ENCODE measurements at regions not wholly inside any gene's neighbourhood (a gene's known extent, or its start where the extent isn't known, plus 50 kb on each side); places are given as distances from the start of the nearest gene placed in this dataset.
A peak's percentile ranks its signal among the peaks of the same experiment; 100 is the strongest.
"Not testable (repeated sequence)": the region's sequence is repeated elsewhere in the genome, so short reads cannot be mapped to it uniquely, and the experiment has no call there.

DNA sequence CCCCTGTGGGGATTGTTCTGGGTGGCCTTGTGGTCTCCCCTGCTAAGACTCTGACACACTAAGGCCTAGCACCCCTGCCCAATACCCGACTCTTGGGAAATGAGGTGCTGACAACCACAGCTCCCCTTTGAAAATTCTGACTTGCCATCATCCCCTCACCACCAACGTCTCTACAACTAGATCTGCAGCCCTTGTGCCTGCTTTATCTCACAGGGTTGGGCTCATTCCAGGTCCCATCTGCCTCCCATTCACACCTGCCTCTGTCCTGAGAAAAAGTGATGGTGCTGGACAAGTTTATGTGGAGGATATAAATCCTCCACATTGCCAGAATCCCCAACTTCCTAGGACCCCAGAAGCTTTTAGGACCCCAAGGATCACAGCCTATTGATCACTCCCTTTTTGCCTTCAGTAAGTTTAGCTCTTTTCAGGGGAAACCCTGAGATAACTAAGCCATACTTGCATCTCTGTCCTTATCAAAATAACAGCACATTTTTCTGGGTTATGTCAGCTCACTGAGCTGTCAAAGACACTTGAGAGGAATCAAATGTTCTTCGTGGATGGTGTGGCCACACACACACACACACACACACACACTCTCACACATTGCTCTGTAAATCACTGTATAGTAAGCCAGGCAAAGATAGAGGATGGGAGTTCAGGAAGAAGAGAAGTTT lies 136.8 kb upstream of the CES5A start:
- DNase-seq, result no peak

DNA sequence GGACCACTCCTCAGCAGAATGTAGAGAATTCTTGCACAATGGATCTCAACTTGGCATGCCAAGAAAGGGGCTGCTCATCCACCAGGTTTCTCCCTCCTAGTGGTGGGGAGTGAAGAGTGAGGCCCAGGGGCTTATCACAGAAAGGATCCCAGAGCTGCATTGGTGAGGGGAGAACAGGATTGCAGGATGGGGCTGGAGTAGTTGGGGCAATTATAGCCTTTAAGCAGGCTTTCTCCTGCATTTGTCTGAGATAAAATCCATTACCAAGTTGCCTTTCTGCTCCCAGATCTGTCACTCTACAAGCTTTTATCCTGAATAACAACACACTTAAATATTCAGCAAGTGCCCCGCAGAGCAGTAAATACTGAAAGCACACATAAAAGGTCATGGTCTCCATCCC lies 130.8 kb upstream of the CES5A start:
- no peak for DNase-seq

DNA sequence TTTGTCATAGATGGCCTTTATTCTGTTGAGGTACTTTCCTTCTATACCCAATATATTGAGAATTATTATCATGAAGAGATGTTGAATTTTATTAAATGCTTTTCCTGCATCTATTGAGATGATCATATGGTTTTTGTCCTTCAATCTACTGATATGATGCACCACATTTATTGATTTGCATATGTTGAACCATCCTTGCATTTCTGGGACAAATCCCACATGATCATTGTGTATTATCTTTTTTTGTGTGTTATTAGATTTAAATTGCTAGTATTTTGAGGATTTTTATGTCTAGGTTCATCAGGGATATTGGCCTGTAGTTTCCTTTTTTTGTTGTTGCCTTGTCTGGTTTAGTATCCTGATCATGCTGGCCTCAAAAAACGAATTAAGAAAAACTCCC lies 124.5 kb upstream of the CES5A start:
- DNase-seq, result no peak

DNA sequence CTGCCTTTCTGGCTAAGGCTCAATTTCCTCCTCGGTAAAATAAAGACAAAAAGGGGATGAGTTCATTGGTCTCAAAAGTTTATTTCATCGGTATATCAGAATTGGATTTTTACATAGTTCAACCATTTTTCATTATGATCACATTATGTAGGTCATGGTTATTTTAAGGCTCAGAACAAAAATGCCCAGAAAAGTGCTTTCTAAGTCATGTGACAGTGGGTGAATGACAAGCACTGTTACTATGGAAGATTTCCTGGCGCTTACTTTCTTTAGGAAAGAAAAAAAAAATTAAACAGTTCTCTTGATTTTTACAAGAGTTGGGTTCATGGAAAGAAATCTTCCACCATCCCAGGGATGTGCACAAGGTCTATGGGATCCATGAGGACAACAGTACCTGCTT lies 117.9 kb upstream of the CES5A start:
- no peak for DNase-seq

DNA sequence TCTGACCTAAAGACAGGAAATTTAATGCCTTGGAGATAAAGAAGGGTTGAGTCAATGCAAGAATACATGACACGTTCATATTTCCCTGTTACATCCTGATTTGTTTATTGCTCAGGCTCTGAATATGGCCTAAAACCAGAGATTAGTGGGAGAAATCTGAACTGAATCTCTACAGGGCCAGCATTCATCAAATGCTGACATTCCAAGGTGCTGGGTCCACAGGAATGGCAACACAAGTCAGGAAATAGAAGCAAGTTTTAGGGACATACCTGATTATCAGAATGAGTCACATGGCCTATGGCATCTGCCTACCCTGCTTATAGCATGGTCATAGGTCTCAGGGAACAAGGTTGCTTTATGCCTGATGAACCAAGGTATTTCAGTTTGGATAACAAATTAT lies 117.4 kb upstream of the CES5A start:
- no peak for DNase-seq

DNA sequence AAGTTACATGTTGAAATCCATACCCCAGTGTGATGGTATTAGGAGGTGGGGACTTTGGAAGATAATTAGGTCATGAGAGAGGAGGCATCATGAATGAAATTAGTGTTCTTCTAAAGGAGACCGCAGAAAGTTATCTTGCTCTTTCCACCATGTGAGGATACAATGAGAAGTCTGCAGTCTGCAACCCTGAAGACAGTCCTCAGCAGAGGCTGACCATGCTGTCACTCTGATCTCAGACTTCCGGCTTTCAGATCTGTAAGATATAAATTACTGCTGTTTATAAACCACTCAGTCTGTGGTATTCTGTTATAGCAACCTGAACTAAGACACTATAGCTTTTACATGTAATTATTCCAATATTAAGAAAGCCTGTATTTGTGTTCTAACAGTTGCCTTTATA lies 116.7 kb upstream of the CES5A start:
- DNase-seq, result no peak

DNA sequence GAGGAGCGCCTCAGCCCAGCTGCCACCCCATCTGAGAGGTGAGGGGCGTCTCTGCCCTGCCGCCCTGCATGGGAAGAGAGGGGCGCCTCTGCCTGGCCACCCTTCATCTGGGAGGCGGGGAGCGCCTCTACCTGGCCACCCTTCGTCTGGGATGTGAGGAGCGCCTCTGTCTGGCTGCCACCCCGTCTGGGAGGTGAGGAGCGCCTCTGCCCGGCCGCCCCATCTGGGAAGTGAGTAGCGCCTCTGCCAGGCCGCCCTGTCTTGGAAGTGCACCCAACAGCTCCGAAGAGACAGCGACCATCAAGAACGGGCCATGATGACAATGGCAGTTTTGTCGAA lies 114.4 kb upstream of the CES5A start:
- no peak for DNase-seq

DNA sequence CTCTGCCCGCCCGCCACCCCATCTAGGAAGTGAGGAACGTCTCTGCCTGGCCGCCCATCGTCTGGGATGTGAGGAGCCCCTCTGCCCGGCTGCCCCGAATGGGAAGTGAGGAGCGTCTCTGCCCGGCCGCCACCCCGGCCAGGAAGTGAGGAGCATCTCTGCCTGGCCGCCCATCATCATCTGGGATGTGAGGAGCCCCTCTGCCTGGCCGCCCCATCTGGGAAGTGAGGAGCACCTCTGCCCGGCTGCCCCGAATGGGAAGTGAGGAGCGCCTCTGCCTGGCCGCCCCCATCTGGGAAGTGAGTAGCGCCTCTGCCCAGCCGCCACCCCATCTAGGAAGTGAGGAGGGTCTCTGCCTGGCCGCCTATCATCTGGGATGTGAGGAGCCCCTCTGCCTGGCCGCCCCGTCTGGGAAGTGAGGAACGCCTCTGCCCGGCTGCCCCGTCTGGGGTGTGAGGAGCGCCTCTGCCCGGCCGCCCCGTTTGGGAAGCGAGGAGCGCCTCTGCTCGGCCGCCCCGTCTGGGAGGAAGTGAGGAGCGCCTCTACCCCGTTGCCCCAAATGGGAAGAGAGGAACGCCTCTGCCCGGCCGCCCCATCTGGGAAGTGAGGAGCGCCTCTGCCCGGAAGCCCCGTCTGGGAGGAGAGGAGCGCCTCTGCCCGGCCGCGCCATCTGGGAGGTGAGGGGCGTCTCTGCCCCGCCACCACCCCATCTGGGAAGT lies 113.8 kb upstream of the CES5A start:
- DNase-seq, result not testable (repeated sequence)

DNA sequence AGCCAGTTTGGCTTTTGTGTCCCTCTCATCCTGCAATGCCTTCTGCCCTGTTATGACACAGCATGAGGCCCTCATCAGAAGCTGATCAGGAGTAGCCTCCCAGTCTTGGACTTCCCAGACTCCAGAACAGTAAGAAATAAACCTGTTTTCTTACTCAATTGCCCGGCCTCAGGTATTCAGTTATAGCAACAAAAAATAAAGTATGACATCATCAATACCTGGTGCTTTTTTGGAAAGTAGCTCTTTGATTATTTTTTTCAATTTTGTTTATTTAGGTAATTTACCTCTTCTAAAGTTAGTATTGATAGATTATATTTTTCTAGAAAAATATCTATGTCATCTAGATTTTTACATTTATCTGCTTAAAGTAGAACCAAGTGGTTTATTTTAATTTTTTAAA lies 112.8 kb upstream of the CES5A start:
- no peak for DNase-seq

DNA sequence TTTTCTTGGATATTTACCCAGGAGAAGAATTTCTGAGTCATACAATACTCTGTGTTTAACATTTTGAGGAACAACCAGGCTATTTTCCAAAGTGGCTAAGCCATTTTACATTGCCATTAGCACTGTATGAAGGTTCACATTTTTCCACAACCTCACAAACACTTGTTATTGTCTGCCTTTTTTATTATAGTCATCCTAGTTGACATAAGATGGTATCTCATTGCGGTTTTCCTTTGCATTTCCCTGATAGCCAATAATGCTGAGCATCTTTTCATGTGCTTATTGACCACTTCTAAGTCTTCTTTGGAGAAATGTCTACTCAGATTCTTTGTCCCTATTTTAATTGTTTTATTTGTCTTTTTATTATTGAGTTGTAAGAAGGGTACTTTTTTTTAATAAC lies 107.4 kb upstream of the CES5A start:
- DNase-seq, result no peak

DNA sequence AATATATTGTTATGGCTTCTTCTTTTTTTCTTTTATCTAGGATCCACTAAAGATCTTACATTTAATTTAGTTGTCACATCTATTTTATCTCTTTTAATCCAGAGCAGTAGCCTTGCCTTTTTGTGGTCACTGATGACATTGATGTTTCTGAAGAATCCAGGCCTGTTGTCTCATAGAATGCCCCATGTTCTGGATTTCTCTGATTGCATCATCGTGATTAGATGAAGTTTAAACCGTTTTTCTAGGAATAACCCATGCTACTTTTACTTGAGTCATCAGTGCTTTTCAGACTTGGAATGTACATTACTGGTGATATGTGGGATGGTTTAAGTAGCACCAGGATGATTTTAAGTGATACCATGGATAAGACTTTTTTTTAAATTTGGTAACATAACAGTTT lies 106.4 kb upstream of the CES5A start:
- no peak for DNase-seq

DNA sequence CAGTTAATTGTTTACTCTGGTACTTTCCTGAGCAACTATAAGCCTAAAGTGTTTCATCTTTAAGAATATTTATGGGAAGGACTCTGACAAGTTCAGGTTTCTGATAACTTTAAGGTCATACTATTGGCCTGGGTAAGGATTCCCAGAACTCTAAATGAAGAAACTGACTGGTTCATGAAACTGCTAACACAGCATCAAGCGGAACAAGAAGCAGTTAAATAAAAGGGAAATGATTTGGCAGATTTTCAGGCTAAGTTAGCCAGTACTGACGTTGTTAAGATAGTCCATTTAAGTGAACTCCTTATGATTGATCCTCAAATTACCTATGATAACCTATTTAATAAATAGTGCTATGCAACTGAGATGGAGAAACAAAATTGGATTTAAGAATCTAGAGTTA lies 101.6 kb upstream of the CES5A start:
- no peak for DNase-seq

DNA sequence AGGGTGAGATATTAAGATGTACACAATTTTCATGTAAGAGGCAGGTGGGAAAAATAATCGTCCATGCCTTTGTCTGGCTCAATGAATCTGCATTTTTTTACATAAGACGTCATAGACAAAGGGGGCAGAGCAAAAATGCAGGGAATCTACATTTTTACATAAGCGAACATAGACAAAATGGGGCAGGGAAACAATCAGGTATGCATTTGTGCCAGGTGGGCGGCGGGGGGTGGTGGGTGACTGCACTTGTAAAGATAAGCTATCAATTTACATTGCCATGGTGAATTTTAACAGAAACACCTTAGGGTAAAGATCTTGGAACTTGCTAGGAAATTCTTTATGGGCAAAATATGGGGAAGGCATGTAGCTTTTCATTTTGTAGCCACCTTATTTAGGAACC lies 96.3 kb upstream of the CES5A start:
- DNase-seq, result no peak

DNA sequence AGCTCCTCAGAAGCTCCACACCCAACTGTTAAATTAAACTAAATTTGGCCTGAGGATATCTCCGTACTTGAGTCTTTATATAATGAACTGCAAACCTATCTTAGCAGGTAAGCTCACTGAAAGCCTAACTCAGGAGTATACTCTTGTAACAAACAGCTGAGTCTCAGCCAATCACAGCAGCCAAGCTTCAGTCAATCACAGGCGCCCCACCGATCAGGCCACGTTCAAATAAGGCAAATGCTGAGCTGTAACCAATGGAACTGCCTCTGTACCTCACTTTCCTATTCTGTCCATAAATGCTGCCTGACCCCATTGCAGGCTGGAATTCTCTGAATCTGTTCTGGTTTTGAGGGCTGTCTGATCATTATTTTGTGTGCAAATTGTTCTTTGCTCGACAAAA lies 93.0 kb upstream of the CES5A start:
- no peak for DNase-seq

DNA sequence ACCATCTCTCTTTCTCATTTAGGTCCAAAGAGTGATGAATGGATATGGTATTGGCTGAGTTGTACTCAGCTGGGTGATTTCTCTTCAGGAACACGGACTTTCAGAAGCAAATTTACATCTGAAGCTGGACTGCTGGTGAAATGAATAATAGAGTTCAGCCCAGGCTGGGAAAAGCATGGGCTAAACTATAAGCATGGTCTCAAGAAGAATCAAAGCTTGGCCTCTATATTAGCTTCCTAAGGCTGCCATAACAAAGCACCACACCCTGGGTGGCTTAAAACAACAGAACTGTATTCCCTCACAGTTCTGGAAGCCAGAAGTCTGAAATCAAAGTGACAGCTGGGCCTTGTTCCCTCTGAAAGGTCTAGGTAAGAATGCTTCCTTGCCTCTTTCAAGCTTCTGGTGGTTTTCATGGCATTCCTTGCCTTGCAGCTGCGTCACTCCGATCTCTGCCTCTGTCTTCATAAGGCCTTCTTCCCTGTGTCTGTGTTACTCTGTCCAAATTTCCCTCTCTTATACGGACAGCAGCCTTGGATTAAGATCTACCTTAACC lies 89.8 kb upstream of the CES5A start:
- DNase-seq, result no peak

DNA sequence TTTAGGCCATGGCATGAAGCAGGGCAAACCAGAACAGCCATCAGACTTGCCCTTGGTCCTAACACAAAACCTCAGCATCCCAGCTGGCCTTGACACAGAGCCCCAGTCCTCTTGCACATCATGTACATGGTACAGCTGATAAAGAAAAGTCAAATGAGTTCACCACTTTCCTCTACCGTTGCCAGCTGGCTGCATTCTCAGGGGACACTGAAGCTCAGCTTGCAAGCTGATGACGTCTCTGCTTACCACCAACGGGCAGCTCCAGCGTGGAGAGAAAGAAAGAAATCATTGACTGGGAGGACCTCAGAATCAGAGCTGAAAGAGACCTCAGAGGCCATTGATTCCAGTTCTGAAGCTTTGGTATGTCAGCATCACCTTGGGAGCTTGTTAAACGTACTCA lies 80.7 kb upstream of the CES5A start:
- DNase-seq, result no peak

DNA sequence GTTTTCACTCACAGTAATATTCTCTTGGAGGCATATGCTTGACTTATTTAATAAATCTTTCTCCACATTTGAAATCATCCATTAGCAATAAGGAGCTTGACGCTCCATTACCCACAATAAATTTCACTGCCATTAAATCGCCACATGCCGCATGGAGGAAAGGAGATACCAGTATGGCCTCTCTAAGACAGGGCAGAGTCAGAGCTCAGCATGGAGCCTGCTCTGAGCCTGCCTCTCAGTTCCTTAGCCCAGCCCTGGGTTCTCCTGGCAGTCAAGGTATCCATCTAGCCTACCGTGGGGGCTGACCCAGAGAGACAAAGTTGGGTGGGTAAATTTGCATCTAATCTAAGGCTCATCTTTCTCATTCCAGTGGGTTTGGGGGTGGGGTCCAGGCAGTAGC lies 80.3 kb upstream of the CES5A start:
- DNase-seq, result no peak

DNA sequence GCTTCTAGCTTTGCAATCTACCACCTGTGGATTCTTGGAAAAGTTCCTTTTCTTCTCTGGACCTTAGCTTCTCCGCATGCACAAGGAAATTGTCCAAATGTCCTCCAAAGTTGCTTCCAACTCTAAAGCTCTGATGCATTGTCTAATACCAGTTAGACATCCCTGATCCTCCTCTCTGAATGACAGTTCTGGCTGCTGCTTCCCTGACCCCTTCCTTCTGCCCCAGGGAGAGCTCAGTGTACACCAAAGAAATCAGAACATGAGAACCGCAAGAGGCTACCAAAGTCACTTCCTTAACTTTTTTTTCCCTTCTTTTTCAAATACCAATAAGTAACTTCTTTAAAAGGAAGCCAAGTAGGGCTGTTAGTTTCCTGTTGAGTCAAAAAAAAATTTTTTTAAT lies 79.7 kb upstream of the CES5A start:
- DNase-seq, result no peak

DNA sequence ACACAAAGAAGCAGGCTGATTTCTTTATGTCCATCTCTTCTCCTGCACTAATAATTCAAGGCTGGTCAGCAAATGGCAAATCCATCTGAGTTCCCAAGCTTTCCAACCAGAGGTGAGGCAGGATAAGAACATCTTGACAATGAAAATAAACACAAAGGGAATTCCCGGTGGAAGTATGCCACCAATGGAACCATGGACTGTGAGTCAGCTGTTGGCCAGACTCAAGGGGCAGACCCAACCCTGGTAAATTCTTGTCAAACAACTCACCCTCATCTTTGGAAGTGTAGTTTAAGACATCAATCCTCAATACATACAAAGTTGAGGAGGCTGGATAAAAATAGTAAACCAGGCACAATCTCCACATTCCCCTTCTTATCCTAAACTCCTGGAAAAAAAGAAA lies 74.3 kb upstream of the CES5A start:
- DNase-seq, result no peak

DNA sequence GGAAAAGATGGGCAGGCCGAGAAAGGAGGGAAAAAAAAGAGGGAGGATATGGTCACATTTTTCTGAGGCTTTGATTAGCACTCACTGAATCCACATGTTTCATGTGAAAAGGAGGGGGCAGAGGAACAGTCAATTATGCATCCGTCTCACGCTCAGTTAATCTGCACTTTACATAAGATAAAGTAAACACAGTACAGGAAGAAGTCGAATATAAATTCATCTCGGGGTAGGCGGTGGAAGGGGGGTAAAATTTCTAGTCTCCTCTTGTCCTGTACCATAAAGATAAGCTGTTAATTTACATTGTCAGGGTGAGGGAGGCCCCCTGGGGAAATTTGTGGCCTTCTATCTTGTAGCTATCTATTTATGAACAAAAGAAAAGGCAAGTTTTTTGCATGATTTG lies 73.1 kb upstream of the CES5A start:
- no peak for DNase-seq

DNA sequence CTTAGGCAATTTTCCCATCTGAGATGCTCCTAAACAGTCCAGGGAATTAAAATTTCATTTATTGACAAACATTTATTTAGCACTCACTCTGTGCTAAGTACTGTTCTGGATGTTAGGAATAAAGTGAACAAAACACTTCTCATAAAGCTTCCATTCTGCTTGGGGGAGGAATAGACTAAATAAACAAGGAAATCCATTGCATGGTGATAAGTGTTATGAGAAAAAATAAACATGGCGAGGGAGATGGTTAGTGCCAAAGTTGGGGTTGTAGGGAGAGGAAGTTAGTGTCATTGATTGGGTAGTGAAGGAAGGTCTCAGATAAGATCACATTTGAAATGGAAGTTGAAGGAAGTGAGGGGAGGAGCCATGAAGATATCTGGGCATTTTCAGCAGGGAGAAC lies 72.2 kb upstream of the CES5A start:
- no peak for DNase-seq

DNA sequence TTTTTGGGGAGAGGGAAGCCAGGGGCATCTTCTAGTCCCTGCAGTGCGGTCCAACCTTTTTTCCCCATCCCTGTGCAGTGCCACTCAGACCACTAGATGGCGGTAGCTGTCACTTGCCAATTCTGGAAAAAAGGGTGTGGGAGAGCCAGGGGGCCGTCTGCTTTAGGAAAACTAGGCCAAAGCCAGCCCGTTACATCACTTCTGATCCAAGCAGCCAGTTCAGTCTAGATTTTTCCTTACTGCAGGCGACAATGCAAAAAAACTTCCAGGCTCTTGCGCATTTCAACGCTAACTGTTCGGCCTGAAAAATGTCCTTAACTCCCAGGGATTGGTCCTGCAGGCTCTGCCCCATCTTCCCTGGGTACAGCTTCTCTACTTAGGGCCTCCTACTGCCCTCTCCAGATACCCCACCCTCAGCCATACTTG lies 69.2 kb upstream of the CES5A start:
- peak; percentile 36 for DNase-seq

DNA sequence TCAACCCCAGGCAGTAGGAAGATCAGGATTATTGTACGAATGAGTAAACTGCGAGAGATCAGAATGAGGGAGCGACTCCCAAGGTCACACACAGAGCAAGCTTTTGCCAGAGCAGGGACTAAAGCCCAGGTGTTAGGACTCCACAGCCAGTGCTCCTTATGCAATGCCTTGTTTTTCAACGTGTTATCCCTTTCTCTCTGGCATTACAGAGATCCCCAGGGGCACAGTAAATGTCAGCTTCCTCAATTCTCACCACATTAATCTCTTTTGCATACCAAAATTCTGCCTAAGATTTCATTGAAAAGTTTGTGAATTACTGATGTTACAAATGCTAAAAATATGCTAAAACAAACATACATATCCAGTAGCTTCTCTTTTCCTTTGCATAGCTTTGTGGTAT lies 68.1 kb upstream of the CES5A start:
- no peak for DNase-seq

DNA sequence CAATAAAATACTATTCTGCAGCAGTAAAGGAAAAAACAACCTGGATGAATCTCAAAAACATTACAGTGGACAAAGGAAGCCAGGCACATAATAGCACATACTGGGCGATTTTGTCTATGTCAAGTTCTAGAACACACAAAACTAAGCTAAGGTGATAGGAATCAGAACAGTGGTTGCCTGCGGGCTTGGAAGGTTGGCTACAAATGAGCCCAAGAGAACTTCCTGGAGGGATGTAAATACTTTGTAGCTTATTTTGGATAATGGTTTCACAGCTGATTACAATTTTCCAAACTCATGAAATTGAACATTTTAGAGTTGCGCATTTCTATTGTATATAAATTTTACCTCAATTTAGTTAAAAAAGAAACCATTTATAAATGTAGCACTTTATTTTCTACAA lies 67.6 kb upstream of the CES5A start:
- no peak for DNase-seq

DNA sequence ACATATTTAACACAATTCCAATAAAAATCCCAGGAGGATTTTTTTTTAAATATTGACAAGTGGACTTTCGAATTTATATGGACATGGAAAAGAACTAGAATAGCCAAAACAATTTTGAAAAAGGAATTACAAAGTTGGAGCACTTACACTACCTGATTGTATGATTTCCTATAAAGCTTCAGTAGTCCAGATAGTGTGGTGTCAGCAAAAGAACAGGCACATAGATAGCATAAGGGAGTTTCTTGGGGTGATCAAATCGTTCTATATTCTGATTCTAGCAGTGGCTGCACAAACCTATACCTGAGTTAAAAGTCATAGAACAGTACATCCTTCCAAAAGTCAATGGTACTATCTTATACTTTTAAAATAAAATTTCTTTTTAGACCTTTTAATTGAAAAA lies 66.4 kb upstream of the CES5A start:
- DNase-seq, result no peak

Data from inflammatory macrophage treated with lipopolysaccharide for 4 hours (primary cell).